HG02623 (cell line): ENCODE measurements at regions not wholly inside any gene's neighbourhood (a gene's known extent, or its start where the extent isn't known, plus 50 kb on each side); places are given as distances from the start of the nearest gene placed in this dataset.

Experiments
- ATAC-seq: cut with Tn5 transposase; IDR thresholded peaks from one replicate; pipeline ENCODE4 v1.9.1; 2021; ENCODE audit warnings: moderate library complexity; ENCODE audit not compliant: unreplicated experiment

DNA sequence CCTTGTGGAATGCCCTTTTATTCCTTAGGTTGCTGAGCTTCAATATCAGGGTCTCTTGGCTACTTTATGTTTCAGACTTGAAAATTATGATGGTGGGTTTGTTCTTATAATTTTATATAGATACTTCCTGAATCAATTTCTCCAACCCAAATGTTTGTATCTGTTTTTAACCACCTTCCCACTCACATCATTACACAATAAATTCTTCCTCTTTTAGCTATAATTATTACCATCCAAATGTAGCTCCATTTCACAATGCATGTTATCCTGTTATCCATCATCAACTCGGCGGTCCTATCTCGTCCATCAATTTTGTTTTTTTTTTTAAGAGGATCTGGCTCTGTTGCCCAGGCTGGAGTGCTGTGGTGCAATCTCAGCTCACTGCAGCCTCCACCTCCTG is 357.6 kb upstream of the ZP4 start:
- no peak for ATAC-seq

DNA sequence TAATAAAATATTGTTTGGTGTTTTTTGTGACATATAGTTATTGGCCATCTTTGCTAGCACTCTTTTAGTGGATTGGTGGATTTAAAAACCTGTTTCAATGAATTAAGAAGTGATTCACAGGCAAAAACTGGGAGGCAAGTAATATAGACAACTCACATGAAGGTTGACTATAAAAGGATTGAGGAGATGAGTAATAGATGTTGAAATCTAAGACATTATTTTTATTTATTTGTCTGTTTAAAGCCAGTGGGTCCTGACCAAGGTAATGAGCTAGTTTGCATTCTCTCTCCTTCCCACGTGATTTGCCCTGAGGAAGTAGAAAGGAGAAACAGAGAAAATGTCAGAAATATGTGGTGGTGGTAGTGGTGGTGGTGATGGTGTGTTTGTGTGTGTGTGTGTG is 351.5 kb upstream of the ZP4 start:
- ATAC-seq, result no peak

GRCh38 chr1:238241607-238242006 is 350.9 kb upstream of the ZP4 start:
- ATAC-seq, result no peak

DNA sequence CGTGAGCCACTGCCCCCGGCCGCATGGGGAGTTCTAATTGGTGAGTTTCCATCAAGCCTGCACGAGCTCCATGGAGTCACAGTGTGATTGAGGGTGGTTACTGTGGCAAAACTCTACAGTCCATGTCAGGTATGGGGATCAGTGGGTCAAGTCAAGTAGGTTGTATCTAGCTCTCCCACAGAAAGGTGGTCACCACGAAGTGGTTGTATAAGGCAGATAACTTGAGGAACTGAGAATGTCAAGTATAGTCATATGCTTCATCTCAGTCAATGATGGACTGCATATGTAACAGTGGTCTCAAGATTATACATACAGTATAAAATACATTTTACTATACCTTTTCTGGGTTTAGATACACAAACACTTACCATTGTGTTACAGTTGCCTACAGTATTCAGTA is 348.6 kb upstream of the ZP4 start:
- ATAC-seq, result no peak

DNA sequence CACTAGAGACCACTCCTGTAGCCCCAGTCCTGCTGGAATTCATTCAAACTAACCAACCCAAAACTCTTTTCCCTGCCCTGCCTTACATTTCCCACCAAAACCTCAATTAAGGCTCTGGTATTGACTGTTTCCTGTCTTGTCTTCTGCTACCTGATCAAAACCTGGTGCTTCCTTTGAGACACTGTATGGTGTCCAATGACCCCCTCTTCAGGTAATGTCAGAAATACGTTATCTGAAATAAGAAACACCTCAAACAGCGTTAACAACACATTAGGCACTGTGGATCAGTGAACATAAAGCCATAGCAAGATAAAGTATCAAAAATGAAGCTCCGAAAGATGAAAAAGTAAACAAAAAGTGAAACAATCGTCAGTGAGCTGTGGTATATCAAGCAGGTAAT is 343.2 kb upstream of the ZP4 start:
- no peak for ATAC-seq

GRCh38 chr1:238232084-238232710 is 341.5 kb upstream of the ZP4 start:
- no peak for ATAC-seq

DNA sequence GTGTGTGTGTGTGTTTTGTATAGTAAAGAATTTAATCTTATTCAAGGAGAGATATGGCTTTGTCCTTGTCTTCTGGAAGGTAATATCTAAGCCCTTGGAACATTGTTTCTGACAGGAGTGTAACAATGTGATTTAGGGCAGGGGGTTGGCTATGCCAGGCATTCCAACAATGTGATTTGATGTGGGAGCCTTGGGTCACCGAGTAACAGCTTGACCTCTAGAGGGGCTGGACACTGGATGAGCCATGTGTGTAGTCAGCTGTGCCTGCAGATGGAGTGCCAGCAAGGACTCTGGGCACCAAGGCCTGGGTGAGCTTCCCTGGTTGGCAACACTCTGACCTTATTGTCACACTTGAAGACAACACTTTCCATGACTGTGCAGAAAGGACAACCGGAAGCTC is 336.1 kb upstream of the ZP4 start:
- no peak for ATAC-seq

- no peak for ATAC-seq
Observed at GRCh38 chr1:238223076-238223640, 332.4 kb upstream of the ZP4 start.

GRCh38 chr1:238221738-238222137 is 331.0 kb upstream of the ZP4 start:
- no peak for ATAC-seq

DNA sequence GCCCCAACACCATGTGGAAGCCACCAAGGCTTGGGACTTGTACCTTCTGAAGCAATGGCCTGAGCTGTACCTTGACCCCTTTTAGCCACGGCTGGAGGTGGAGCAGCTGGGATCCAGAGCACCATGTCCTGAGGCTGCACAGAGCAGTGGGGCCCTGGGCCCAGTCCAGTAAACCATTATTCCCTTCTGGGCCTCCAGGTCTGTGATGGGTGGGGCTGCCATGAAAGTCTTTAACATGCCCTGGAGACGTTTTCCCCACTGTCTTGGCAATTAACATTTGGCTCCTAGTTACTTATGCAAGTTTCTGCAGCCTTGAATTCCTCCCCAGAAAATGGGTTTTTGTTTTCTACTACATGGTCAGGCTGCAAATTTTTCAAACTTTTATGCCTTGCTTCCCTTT is 323.7 kb upstream of the ZP4 start:
- no peak for ATAC-seq

GRCh38 chr1:238205045-238205662 is 314.4 kb upstream of the ZP4 start:
- no peak for ATAC-seq

DNA sequence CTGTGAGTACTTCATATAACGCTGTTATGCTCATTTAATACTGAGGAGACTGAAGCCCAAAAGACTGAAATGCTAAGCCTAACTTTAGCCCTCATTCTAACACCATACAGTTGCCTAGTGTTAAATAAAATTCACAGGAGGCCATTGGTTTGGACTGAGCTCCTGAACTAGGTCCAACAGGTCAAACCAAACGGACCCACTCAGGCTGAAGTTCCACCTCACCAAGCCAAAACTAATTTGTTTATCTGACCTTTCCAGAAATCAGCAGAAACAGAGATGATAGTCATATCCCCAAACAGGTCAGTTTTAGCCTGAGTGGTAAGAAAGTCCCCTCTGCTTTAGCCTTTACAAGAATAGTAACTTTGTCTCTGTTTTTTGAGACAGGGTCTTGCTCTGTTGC is 311.3 kb upstream of the ZP4 start:
- ATAC-seq, result no peak

GRCh38 chr1:238199325-238199724 is 308.6 kb upstream of the ZP4 start:
- ATAC-seq, result no peak

DNA sequence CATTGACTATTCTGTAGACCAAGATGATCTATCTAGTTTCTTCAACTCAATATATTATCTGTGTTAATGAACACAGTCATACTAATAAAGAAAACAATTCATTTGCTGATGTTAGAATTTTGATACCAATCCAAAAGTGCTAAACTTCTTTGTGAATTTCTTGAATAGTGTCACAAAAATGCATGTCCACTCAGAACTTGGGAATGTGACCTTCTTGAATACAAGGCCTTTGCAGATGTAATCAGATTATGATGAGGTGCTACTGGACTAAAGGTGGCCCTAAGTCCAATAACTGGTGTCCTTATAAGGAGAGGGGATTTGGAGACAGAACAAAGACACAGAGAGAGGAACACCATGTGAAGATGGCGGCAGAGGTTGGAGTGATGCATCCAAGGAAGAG is 305.8 kb upstream of the ZP4 start:
- ATAC-seq, result no peak

GRCh38 chr1:238191170-238191569 is 300.4 kb upstream of the ZP4 start:
- ATAC-seq, result no peak

DNA sequence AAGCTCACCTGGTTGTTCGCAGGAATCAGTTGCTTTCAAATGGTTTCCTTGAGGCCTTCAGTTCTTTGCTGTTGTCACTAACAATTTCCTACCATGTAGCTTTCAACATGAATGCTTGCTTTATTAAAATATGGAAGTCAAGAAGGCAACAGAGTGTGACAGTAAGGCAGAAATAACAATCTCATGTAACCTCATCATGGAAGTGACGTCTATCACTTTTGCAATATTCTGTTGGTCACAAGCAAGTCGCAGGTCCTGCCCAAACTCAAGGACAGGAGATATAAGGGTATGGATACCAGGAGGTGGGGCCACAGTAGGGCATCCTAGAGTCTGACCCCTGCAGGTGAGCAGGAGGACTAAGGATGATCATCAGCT is 296.8 kb upstream of the ZP4 start:
- no peak for ATAC-seq

- no peak for ATAC-seq
Observed at GRCh38 chr1:238186887-238187574, 296.3 kb upstream of the ZP4 start.

- ATAC-seq, result no peak
Observed at GRCh38 chr1:238177960-238178645, 287.4 kb upstream of the ZP4 start.

- no peak for ATAC-seq
Observed at GRCh38 chr1:238177351-238177750, 286.6 kb upstream of the ZP4 start.

DNA sequence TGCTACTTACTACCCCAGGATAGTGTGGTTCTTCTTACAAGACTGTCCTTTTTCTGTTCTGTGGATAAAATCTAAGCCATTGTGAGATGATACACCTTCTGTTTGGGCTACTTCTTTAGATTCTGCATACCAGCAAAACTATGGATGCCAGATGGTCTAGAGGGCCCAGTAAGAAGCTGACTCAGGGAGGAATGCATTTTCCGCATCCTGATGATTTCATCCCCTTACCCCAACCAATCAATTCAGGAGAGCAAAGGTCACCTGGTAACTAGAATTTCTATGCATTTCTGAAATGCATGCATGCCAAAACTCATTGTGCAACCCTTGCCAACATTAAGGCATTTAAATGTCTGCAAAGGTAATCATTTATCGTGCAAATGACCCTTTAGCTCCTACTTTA is 285.7 kb upstream of the ZP4 start:
- ATAC-seq, result no peak

DNA sequence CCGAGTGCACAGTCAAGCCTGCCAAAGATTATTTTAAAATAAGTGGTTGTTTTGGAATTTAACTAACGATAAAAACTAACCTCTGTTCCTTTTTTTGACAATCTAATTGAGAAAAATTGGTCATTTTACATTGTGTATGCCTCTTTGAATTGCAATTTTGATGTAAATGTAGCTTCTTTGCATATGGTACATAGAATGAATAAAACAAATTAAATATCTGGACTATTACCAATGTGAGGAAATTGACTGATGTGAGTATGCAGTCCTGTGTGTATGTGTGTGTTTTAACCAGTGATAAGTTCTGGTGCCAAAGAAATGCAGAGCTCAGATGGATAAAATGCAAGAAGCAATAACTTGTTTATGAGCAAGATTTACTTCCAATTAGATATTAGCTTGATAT is 281.3 kb upstream of the ZP4 start:
- no peak for ATAC-seq

DNA sequence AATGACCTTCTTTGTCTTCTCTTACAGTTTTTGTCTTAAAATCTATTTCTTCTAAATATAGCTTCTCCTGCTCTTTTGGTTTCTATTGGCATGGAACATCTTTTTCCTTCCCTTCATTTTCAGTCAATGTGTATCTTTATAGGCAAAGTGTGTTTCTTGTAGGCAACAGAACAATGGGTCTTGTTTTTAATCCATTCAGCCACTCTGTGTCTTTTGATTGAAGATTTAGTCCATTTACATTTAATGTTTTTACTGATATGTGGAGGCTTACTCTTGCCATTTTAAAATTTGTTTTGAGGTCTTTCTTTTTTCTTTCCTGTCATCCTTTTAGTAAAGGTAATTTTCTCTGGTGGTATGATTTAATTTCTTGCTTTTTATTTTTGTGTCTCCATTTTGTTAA is 271.2 kb upstream of the ZP4 start:
- ATAC-seq, result no peak
